CD1c-positive myeloid dendritic cell (primary cell): ENCODE measurements at regions not wholly inside any gene's neighbourhood (a gene's known extent, or its start where the extent isn't known, plus 50 kb on each side); places are given as distances from the start of the nearest gene placed in this dataset.
"Not testable (repeated sequence)": the region's sequence is repeated elsewhere in the genome, so short reads cannot be mapped to it uniquely, and the experiment has no call there.

Experiments
- DNase-seq: peaks from one replicate; pipeline ENCODE4 v3.0.0-alpha.2; 2016; ENCODE audit errors: extremely low spot score

DNA sequence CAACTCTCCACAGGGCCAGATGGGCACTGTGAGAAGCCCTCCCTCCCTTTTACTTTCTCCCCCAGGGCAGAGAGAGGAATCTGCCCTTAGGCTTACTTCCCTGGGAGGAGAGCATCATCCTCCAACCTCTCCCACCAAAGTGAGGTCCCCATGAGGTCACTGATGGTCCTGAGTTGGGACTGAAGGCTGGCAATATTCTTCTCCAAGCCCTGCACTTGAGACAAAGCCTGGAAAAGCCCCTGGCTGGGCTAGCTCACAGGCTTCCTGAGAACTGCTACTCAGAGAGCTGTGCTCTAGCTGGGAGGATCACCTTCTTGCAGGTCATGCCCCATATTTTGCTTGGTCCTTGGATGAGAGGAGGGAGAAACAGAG is 110.0 kb upstream of the MEF2A start:
- DNase-seq: no peak

DNA sequence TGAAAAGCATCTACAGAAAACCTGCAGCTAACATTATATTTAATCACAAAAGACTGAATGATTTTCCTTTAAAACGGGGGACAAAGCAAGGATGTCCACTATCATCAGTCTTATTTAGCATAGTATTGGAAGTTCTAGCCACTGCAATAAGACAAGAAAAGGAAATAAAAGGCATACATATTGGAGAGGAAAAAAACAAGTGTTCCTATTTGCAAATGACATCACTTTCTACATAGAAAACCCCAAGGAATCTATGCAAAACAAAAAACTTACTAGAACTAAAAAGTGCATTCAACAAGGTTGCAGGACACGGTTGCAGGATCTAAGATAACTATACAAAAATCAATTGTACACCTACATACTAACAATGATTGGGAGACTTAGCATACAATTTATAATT is 101.6 kb upstream of the MEF2A start:
- DNase-seq: no peak

DNA sequence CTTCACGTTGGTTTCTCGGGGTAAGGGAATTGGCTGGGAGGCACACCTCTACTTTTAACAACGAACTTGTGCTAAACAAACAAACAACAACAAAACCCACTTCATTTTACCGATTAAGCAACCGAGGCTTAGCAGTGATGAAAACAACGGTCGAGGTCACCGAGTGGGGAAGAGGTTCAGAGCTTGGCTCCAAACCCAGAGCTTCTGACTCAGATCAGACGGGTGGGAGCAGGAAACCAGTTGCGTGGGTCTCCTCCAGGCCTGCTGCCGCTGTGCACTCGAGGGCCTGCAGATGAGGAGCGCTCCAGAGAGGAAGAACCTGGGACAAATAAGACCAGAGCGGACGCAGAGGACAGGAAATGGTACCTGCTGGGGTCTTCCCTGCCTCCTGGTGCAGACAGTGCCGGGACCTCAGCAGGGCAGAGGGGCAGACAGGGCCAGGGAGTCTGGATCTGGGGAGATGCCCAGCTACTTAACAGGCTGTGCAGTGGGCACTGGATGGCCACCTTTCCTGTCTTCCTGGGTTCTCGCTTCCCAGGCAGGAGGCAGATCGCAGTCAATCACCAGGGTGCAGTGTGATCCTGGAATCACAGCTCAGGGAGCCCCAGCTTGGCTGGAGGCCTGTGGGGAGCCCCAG is 99.0 kb upstream of the MEF2A start:
- DNase-seq: peak; percentile 72

GRCh38 chr15:99467338-99467720 is 98.5 kb upstream of the MEF2A start:
- DNase-seq: no peak

GRCh38 chr15:99467853-99468464 is 97.8 kb upstream of the MEF2A start:
- DNase-seq: no peak

GRCh38 chr15:99470204-99470603 is 95.6 kb upstream of the MEF2A start:
- not testable (repeated sequence) for DNase-seq

DNA sequence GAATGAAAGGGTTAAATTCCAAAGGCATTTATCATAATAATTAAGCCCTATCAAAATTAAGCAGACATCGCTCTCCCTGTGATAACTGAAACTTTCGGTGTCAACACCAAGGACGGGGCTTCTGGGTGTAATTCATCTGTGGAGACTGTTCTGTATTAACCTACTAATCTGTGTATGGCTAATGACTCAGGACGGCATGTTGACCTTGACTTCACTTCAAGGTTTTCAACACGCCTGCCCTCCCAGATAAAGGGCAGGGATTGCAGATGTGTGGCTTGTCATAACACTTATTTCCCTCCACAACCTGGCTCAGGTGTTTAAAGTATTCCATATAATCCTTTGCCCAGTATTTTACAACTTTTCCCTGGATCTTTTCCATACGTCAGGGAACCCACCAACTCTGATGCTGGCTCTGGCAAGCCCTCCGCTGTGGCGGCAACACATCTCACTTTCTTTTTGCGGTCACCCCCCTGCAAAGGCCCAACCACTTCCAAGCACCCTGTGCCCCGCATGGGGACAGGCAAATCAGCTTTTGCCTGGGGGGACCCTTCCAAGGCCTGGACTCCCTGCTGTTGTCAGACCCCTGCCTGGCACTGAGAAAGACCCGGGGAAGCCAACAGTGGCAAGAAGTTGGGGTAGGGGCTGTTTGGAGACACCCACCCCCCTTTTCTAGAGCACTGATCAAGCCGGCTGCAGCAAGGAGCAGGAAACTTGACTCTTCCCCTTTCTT is 93.2 kb upstream of the MEF2A start:
- DNase-seq: no peak

- peak; percentile 73 for DNase-seq
Observed at GRCh38 chr15:99473981-99474906, 91.5 kb upstream of the MEF2A start.

DNA sequence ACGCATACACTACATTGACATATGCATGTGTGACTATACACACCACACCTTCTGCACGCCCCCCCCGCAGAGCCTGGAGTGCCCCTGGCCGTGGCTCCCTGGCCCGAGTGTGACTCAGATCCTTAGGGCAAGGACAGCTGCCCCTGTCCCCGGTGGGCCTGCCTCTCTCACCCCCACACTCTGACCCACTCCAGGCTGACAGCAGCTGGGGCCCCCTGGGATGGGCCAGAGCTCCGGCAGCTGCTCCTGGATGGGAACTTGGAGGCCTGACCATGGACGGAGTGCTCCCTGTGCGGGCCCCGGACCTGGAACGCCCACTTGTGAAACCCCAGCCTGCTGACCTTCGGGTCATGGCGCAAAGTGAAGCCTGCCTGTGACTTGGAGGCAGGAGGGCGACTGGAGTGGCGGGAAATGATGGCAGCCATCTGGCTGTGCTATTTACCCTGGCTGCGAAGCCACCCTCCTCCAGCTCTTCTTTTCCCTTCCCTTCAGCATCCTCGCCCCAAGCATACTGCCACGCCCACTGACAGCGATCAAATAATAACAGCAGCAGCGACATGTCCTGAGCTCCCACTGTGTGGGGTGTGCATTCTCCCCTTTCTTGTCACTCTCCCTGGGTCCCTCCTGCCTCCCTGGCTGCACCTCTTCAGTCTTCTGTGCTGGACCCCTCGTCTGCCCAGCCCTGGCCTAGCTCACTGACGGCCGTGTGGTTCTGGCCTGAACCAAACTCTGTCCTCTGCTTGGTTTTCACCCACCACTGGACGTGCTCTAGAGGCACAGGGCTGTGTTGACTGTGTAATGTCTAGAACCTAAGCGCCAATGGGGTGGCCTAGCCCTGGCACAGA is 90.7 kb upstream of the MEF2A start:
- DNase-seq: no peak

DNA sequence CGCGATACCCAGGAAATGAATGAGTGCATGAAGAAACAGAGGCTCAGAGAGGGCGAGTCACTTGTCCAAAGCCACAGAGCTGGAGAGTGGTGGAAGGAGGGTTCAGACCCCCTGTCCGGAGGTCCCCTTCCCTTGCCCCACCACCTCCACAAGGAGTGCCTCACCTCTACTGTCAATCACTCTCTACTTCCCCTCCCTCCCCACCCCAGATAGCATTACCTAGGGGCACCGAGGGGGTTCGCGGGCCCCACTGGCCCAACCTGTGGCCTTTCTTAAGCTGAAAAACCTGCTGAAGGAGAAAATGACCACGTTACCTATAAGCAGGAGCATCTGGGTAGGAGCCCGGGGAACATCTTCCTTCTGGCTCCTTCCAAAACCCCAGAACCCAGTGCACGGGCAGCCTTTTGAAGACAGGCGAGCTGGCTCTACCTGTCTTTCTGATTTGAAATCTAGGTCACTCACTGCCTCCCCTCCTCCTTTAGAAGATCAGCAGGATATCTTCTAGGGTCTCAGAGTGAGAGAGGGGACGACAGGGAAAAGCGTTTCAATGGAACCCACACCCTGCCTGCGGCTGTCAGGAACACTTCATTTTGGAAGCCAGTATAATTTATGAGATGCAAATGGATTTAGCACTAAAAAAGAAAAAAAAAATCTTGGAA is 89.9 kb upstream of the MEF2A start:
- no peak for DNase-seq

DNA sequence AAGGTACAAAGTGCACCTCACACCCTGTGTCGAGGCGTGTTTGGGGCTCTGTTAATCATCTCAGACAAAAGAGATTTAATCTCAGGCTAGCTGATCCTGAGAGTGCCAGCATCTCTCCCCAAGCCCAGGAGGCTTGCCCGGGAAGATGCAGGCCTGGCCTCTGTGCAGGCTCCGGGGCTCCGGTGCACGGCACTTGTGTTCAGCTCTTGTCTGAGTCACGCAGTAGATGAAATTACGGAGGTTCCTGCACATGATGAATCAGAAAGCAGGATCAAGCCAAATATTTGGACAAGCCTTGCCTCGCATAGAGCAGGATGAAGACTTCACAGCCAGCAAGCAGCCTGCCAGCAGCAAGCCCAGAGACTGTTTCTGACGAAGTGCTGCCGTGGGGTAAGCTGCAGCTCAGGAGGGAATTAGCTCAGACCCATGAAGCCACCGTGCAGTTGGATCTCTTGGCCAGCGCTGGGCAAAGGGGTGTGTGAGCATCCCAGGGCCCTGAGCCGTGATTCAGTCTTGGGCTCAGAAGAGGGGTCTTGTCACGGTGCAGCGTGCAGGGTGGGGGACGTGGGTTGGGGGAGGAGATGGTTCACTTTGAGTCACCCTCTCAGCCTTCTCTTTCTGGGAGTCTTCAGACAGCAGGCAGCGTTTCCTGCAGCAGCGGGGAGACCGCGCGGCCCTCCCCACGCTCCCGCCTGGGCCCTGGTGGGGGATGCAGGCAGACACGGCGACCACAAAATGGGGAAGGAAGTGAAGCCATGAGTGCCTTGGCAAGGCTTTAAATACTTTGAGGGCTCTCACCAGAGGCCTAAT is 89.2 kb upstream of the MEF2A start:
- DNase-seq: peak; percentile 82

GRCh38 chr15:99477791-99478471 is 87.9 kb upstream of the MEF2A start:
- DNase-seq: no peak

DNA sequence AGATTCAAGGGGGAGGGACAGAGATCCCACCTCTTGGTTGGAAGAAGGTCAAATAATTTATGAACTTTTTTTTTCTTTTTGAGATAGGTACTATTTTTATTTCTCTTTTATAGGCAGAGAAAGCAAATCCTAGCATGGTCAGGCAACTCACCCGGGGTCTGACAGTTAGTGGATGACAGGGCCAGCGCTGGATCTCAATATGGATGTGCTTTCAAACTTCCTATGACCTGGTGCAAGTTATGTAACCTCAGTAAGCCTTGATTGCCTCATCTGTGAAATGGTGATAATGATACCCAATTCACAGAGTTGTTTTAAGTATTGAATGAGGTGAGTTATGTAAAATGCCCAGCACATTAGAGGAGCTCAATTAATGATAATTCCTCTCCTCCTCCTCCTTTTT is 86.8 kb upstream of the MEF2A start:
- DNase-seq: no peak

GRCh38 chr15:99480016-99480810 is 85.6 kb upstream of the MEF2A start:
- no peak for DNase-seq

DNA sequence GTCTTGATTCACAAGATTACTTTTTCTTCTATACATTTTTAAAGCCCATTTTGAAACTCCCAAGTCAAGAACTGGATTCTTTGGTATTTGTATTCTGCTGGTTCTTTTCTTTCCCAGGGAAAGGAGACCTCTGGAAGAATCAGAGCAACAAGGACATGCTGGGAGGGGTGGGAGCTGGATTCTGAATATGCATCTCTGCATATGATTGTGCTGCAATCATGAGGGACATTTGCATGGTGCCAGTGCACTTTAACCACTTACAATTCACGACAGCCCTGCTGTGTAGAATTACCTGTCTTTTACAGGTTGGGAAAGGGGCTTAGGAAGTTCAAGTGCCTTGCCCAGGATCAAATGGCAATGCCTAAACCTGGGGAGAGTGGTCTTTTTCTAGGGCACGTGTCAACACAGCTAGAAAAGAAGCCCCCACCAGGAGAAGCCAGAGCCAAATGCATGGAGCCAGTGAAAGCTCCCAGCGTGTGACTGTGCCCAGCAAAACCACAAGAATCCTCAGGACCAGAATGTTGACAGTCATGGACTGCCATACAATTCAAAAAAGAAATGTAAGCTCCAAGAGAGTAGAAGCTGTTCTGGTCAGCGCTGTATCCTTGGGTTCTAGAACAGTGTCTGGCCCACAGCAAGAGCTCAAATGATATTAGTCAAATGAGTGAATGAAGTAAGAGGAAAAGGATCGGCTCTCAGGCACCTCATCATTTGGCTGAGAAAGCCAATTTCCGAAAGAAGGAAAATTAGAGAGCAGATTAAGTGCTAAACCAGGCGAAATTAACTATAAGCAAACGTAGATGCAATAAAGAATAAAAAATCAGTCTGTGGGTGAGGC is 84.5 kb upstream of the MEF2A start:
- DNase-seq: no peak

DNA sequence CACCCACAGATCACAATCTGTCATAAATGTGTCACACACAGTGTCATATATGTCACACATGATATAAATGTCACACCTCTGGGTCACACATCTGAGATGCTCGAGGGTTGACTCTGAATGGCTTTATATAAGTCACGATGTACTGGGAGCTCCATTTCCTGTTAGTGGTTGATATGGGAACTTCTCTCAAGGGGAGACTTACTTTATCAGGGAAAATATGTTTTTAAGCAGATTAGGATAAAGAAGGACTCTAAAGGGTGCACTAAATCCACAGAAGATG is 83.9 kb upstream of the MEF2A start:
- no peak for DNase-seq

GRCh38 chr15:99482993-99483392 is 82.8 kb upstream of the MEF2A start:
- no peak for DNase-seq
